Cardiac fibroblast (primary cell): ENCODE measurements at regions not wholly inside any gene's neighbourhood (a gene's known extent, or its start where the extent isn't known, plus 50 kb on each side); places are given as distances from the start of the nearest gene placed in this dataset.

Source experiments
- DNase-seq, 2 donors: peaks; one replicate each; pipeline versions ENCODE4 v3.0.0 to v3.0.0-alpha.2; 2010; ENCODE audit warnings: low read depth in 2 of 2
- H3K4me3 ChIP-seq, 2 donors: replicated peaks in 1 of 2; 1 replicate in 1 of 2; 2 replicates in 1 of 2; pipeline ENCODE4 v1.5.1; 2011; ENCODE audit warnings: low read depth in 2 of 2, low read length in 2 of 2, mild to moderate bottlenecking in 2 of 2, moderate library complexity in 1 of 2
- TF ChIP-seq, protein P1 (sequence below): IDR thresholded peaks from one replicate; pipeline ENCODE4 v1.5.1; 2011; ENCODE audit warnings: low read depth, mild to moderate bottlenecking, low read length, inconsistent platforms

GRCh38 chr1:29671446-29672356 lies 435.4 kb downstream of the PTPRU start:
- no peak for DNase-seq
- no peak overlapping the region for H3K4me3 ChIP-seq
- TF ChIP-seq, protein P1, sequence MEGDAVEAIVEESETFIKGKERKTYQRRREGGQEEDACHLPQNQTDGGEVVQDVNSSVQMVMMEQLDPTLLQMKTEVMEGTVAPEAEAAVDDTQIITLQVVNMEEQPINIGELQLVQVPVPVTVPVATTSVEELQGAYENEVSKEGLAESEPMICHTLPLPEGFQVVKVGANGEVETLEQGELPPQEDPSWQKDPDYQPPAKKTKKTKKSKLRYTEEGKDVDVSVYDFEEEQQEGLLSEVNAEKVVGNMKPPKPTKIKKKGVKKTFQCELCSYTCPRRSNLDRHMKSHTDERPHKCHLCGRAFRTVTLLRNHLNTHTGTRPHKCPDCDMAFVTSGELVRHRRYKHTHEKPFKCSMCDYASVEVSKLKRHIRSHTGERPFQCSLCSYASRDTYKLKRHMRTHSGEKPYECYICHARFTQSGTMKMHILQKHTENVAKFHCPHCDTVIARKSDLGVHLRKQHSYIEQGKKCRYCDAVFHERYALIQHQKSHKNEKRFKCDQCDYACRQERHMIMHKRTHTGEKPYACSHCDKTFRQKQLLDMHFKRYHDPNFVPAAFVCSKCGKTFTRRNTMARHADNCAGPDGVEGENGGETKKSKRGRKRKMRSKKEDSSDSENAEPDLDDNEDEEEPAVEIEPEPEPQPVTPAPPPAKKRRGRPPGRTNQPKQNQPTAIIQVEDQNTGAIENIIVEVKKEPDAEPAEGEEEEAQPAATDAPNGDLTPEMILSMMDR, result no peak

GRCh38 chr1:29670752-29671151 lies 434.4 kb downstream of the PTPRU start:
- no peak overlapping the region for H3K4me3 ChIP-seq
- TF ChIP-seq, protein P1, result no peak
- DNase-seq, result no peak

DNA sequence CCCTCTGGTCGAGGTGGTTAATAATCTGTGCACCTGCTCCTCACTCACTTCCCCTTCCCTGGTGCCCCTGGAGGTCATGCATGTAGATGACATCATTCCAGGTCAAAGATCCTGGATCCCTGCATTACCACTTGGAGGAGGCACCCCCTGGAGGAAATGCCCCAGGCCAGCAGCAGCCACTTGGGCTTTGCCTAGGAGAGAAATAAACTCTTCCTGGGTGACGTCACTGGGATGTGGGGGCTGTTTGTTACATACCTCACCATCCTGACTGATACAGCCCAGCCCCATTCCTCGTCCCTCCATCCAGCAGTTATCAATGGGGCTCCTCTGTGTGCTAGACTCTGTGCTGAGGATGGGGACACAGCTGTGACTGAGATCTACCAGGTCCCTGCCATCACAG lies 433.6 kb downstream of the PTPRU start:
- TF ChIP-seq, protein P1, result no peak
- no peak for DNase-seq
- H3K4me3 ChIP-seq, result no peak overlapping the region

- TF ChIP-seq, protein P1, result no peak
- no peak overlapping the region for H3K4me3 ChIP-seq
- no peak for DNase-seq
Measured at GRCh38 chr1:29669158-29669871, 433.0 kb downstream of the PTPRU start.

DNA sequence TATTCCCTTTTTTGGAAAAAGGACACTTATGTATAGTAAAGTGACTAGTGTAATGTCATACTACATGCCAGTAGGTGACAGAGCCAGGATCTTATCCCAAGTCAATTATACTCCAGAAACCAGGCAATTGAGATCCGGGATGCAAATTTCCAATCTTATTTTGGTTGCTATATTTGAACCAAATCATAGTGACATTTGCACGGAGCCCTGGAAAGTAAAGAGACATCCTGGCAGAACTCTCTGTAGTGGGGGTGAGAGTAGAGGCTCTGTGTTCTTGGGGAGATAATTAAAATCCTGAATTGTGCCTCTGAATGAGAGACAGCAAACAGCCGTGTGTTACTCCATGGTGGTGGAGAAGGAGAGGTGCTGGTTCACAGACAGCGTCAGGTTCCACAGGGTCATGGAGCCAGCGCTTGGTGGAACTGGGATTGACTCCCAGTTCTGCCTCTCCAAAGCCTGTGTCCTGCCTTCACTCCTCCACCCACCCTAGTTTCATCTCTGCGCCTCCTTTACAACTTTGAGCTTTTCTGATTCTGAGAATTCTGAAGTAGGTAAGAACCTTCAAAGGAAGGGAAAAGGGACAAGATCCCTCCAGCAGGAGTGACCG lies 432.3 kb downstream of the PTPRU start:
- no peak overlapping the region for H3K4me3 ChIP-seq
- DNase-seq, result no peak
- TF ChIP-seq, protein P1, result no peak

- DNase-seq, result no peak
- TF ChIP-seq, protein P1, result no peak
- no peak overlapping the region for H3K4me3 ChIP-seq
Measured at GRCh38 chr1:29667951-29668350, 431.6 kb downstream of the PTPRU start.
